DND-41 (cell line): ENCODE measurements at regions not wholly inside any gene's neighbourhood (a gene's known extent, or its start where the extent isn't known, plus 50 kb on each side); places are given as distances from the start of the nearest gene placed in this dataset.

ENCODE experiments used
- ATAC-seq: fragments of 200-7000 bp; cut with Tn5 transposase; 3 replicates; pipeline ENCODE4 v1.9.1; 2021; ENCODE audit warnings: low read depth; ENCODE audit not compliant: insufficient read depth
- DNase-seq: peaks from one replicate; pipeline ENCODE4 v3.0.0-alpha.2; 2020
- H2AFZ ChIP-seq: 2 replicates; pipeline ENCODE4 v1.6.0; 2012; ENCODE audit warnings: low read depth, low read length
- H3K27ac ChIP-seq: 2 replicates; pipeline ENCODE4 v1.5.1; 2012; ENCODE audit warnings: low read length, inconsistent platforms
- H3K27me3 ChIP-seq: fragments of 200-600 bp; sonication (generic); 2 replicates; pipeline ENCODE4 v1.6.0; 2012; ENCODE audit warnings: low read length, mild to moderate bottlenecking, inconsistent platforms; ENCODE audit not compliant: insufficient read depth, poor library complexity
- H3K36me3 ChIP-seq: 2 replicates; pipeline ENCODE4 v1.5.1; 2012; ENCODE audit warnings: low read length, inconsistent platforms; ENCODE audit not compliant: insufficient read depth
- H3K4me1 ChIP-seq: 2 replicates; pipeline ENCODE4 v1.5.1; 2012; ENCODE audit warnings: mild to moderate bottlenecking, low read length; ENCODE audit not compliant: insufficient read depth
- H3K4me2 ChIP-seq: 2 replicates; pipeline ENCODE4 v1.6.0; 2012; ENCODE audit warnings: mild to moderate bottlenecking, moderate library complexity, low read length, inconsistent platforms; ENCODE audit not compliant: insufficient read depth
- H3K4me3 ChIP-seq, 2 experiments: fragments of 200-600 bp in 1 of 2; shearing (Covaris generic) in 1 of 2; 2 replicates each; pipeline ENCODE4 v1.5.1; 2012 to 2016; ENCODE audit warnings: inconsistent platforms in 2 of 2, low read length in 2 of 2, mild to moderate bottlenecking in 2 of 2, low read depth in 1 of 2, moderate library complexity in 1 of 2
- H3K79me2 ChIP-seq: 2 replicates; pipeline ENCODE4 v1.6.0; 2012; ENCODE audit warnings: low read length, inconsistent platforms; ENCODE audit not compliant: insufficient read depth
- H3K9ac ChIP-seq: 2 replicates; pipeline ENCODE4 v1.6.0; 2012; ENCODE audit warnings: low read depth, mild to moderate bottlenecking, inconsistent platforms, low read length, moderate library complexity
- H3K9me3 ChIP-seq: 2 replicates; pipeline ENCODE4 v1.5.1; 2012; ENCODE audit warnings: low read length, moderate library complexity, mild to moderate bottlenecking, inconsistent platforms; ENCODE audit not compliant: insufficient read depth, severe bottlenecking
- H4K20me1 ChIP-seq: 2 replicates; pipeline ENCODE4 v1.6.0; 2012; ENCODE audit warnings: low read length; ENCODE audit not compliant: insufficient read depth
- EZH2 ChIP-seq: IDR thresholded peaks from 3 replicates; pipeline ENCODE4 v1.6.1; 2012; ENCODE audit warnings: borderline replicate concordance, low read depth, mild to moderate bottlenecking, moderate library complexity, low read length, inconsistent platforms; ENCODE audit not compliant: severe bottlenecking
- TF ChIP-seq, protein P1 (sequence below): IDR thresholded peaks from 2 replicates; pipeline ENCODE4 v1.5.1; 2012; ENCODE audit warnings: borderline replicate concordance, low read length, moderate library complexity, mild to moderate bottlenecking; ENCODE audit not compliant: poor library complexity, severe bottlenecking; ENCODE audit errors: extremely low read depth

DNA sequence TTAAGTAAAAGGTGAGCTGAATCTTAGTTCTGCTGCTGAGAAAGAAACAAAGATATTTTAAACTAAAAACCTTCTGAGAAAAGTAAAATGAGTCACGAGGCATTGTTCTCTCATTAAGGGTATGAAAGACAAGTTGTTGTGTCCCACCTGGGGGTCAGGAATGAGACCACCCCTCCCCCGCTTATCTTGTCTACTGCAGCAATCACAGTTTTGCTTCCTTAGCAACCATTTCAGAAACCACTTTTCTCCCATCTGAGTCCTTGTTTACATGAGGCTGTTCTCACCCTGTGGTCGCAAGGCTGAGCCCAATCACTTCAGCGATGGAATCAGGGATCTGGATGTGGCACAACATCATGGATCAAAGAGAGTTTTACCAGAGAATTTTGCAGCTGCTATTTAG, 377.6 kb upstream of the NETO1 start:
- no peak overlapping the region for H2AFZ ChIP-seq
- no peak overlapping the region for H3K9ac ChIP-seq
- ATAC-seq (no peak), DNase-seq (no peak)
- TF ChIP-seq, protein P1, sequence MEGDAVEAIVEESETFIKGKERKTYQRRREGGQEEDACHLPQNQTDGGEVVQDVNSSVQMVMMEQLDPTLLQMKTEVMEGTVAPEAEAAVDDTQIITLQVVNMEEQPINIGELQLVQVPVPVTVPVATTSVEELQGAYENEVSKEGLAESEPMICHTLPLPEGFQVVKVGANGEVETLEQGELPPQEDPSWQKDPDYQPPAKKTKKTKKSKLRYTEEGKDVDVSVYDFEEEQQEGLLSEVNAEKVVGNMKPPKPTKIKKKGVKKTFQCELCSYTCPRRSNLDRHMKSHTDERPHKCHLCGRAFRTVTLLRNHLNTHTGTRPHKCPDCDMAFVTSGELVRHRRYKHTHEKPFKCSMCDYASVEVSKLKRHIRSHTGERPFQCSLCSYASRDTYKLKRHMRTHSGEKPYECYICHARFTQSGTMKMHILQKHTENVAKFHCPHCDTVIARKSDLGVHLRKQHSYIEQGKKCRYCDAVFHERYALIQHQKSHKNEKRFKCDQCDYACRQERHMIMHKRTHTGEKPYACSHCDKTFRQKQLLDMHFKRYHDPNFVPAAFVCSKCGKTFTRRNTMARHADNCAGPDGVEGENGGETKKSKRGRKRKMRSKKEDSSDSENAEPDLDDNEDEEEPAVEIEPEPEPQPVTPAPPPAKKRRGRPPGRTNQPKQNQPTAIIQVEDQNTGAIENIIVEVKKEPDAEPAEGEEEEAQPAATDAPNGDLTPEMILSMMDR = no peak
- TF ChIP-seq EZH2 = no peak
- H4K20me1 ChIP-seq = no peaks in the 10 kb centered on the region
- no peak overlapping the region for H3K4me2 ChIP-seq
- no peaks in the 10 kb centered on the region for H3K9me3 ChIP-seq
- no peak overlapping the region for H3K27ac ChIP-seq
- H3K36me3 ChIP-seq = no peaks in the 10 kb centered on the region
- H3K27me3 ChIP-seq = no peaks in the 10 kb centered on the region
- no peaks in the 10 kb centered on the region for H3K79me2 ChIP-seq
- no peaks in the 10 kb centered on the region for H3K4me1 ChIP-seq
- H3K4me3 ChIP-seq = no peak overlapping the region

DNA sequence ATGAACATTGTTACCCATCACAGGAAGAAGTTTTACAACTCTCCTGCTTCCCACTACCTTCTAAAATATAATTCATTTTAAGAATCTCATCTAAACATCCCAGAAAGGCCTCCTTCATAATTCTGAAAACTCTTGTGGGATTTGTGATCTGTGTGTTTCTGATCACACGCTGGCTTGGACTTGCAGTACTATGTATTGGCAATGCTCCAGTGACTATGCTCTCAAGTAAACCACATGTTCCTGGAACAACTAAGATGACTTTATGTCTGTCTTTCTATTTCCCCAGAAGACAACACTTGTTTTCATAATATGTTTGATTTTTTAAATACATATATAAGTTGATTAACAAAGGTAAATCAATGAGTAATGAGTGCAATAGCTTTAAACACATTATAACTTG, 376.6 kb upstream of the NETO1 start:
- Histone ChIP-seq H3K36me3 (no peaks in the 10 kb centered on the region), H3K27me3 (no peaks in the 10 kb centered on the region), H2AFZ (no peak overlapping the region), H3K4me1 (no peaks in the 10 kb centered on the region), H3K79me2 (no peaks in the 10 kb centered on the region), H4K20me1 (no peaks in the 10 kb centered on the region), H3K27ac (no peak overlapping the region), H3K4me3 (no peak overlapping the region), H3K9me3 (no peaks in the 10 kb centered on the region), H3K9ac (no peak overlapping the region), H3K4me2 (no peak overlapping the region)
- DNase-seq = no peak
- ATAC-seq = no peak
- TF ChIP-seq, protein P1 = no peak
- no peak for TF ChIP-seq EZH2

DNA sequence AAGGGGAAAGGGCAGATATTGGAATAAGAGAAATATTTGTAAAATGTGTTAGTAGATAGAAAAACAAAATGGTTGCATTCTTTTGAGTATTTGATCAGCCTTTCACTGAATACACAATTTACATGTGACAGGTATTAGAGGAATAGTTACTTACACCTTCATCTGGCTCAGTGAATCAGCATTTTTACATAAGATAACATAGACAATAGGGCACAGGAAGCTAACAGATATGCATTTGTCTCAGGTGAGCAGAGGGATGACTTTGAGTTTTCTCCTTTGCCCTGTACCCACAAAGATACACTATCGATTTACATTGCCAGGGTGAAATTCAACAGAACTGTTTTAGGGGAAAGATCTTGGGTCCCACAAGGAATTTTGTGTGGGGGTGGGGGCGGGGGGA, 373.1 kb upstream of the NETO1 start:
- ATAC-seq (no peak), DNase-seq (no peak)
- H3K9ac ChIP-seq = no peak overlapping the region
- H3K79me2 ChIP-seq = no peaks in the 10 kb centered on the region
- no peaks in the 10 kb centered on the region for H4K20me1 ChIP-seq
- no peak overlapping the region for H2AFZ ChIP-seq
- no peaks in the 10 kb centered on the region for H3K36me3 ChIP-seq
- TF ChIP-seq, protein P1 = no peak
- no peak for TF ChIP-seq EZH2
- H3K4me1 ChIP-seq = no peaks in the 10 kb centered on the region
- H3K27ac ChIP-seq = no peak overlapping the region
- no peaks in the 10 kb centered on the region for H3K27me3 ChIP-seq
- H3K4me3 ChIP-seq = no peak overlapping the region
- no peak overlapping the region for H3K4me2 ChIP-seq
- no peaks in the 10 kb centered on the region for H3K9me3 ChIP-seq

DNA sequence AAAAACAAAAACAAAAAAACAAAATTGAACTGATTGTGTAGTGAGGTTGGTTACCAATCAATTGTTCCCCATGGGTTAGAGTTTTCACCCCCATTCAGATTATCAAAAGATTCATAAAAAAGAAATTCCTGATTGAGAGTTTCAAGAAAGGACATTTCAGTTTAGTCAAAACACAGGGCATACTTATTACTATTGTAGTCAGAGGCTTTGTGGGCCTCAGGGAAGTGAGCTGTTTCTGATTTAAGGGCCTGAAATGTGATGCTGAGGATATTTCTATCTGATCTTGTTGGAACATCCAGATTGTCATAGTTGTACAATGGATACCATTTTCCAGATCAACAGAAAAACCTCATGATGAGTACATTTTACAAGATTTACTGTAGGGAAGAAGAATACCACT, 368.1 kb upstream of the NETO1 start:
- no peaks in the 10 kb centered on the region for H3K9me3 ChIP-seq
- no peak overlapping the region for H3K27ac ChIP-seq
- H3K79me2 ChIP-seq = no peaks in the 10 kb centered on the region
- no peaks in the 10 kb centered on the region for H3K27me3 ChIP-seq
- H2AFZ ChIP-seq = no peak overlapping the region
- TF ChIP-seq, protein P1 = no peak
- no peak for TF ChIP-seq EZH2
- H3K4me2 ChIP-seq = no peak overlapping the region
- H3K36me3 ChIP-seq = no peaks in the 10 kb centered on the region
- H3K9ac ChIP-seq = no peak overlapping the region
- H3K4me3 ChIP-seq = no peak overlapping the region
- ATAC-seq (no peak), DNase-seq (no peak)
- no peaks in the 10 kb centered on the region for H4K20me1 ChIP-seq
- no peaks in the 10 kb centered on the region for H3K4me1 ChIP-seq
